ENCODE measurements at regions not wholly inside any gene's neighbourhood (a gene's known extent, or its start where the extent isn't known, plus 50 kb on each side); places are given as distances from the start of the nearest gene placed in this dataset.

DNA sequence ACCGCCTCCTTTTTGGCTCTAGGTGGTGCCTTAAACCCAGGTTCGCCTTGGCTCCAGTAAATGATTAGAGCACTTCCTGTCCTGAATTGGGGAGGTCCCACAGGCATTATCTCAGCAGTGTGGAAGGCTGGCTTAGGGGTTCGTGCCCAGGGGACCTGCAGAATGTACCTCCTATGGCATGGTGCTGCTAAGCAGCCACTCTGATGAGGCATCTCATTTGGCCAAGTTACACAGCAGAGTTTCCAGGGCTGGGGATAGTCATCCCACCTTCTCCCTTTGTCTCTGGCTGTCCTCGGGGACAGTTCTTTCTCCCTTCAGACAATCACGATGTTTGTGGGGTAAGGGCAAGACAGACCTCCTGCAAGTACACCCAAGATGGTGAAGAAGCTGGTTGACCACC, 371.2 kb downstream of the VPS13C start:
- ChIA-PET POLR2A (no interaction called here), CTCF (no interaction called here)
- H3K4me1 Mint-ChIP-seq, result no peaks in the 10 kb centered on the region
- H3K27me3 Mint-ChIP-seq, result peaks cover 13% of the 10 kb centered on the region
- H3K9me3 Mint-ChIP-seq (ENCODE audit: low read depth), result no peaks in the 10 kb centered on the region
- no peak overlapping the region for H3K27ac Mint-ChIP-seq
- ATAC-seq (no peak), DNase-seq (no peak)
- intact Hi-C loops (cut with DNase I, micrococcal nuclease), result no loop called here
- no peak overlapping the region for H3K4me3 Mint-ChIP-seq
- no peaks in the 10 kb centered on the region for H3K36me3 Mint-ChIP-seq (ENCODE audit: low read depth)

DNA sequence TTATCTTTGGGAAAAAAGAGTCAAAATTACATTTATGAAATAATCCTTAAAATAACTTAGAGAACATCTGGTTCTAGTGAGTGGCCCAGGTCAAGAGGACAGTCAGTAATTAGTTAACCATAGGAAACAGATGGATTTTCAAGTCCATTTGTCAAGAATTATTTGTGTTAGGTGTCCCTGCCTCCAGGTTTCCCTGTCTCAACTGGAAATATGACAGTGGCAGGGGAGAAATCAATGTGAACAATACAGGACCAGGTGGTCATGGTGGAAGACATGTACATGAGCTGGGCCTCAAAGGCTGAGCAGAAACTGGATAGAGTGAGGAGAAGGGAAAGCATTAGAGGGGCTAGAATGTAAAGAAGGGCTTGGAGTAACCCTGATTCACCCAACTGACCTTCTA, 372.6 kb downstream of the VPS13C start:
- Mint-ChIP-seq H3K4me1 (no peaks in the 10 kb centered on the region), H3K4me3 (no peak overlapping the region), H3K27ac (no peak overlapping the region), H3K36me3 (ENCODE audit: low read depth) (no peaks in the 10 kb centered on the region), H3K9me3 (ENCODE audit: low read depth) (no peaks in the 10 kb centered on the region), H3K27me3 (peaks cover 10% of the 10 kb centered on the region)
- ChIA-PET CTCF (no interaction called here), POLR2A (no interaction called here)
- no peak for DNase-seq
- ATAC-seq, result no peak
- intact Hi-C loops (cut with DNase I, micrococcal nuclease), result no loop called here

DNA sequence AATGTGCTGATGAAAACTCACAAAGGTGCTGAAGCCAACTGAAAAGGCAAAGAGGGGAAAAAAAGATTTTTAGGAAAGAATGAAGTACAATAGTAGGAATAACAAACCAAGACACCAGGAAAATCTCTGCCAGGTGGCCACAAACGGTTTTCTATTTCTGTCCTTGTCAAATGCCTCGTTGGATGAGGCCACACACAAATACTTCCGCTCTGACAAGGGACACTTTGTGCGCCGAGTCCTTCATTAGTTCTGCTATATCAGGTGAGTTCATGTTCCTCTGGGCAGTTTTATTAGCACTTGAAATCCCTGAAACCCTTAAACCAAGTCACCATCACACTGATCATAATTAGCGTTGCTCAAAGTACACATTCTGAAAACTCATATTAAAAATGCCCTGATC, 373.1 kb downstream of the VPS13C start:
- POLR2A ChIA-PET, result no interaction called here
- H3K4me3 Mint-ChIP-seq, result no peak overlapping the region
- intact Hi-C loops (cut with DNase I, micrococcal nuclease), result no loop called here
- H3K27me3 Mint-ChIP-seq, result peaks cover 6% of the 10 kb centered on the region
- CTCF ChIA-PET, result no interaction called here
- no peak for ATAC-seq
- no peak for DNase-seq
- H3K9me3 Mint-ChIP-seq (ENCODE audit: low read depth), result no peaks in the 10 kb centered on the region
- no peak overlapping the region for H3K27ac Mint-ChIP-seq
- no peaks in the 10 kb centered on the region for H3K36me3 Mint-ChIP-seq (ENCODE audit: low read depth)
- no peaks in the 10 kb centered on the region for H3K4me1 Mint-ChIP-seq

DNA sequence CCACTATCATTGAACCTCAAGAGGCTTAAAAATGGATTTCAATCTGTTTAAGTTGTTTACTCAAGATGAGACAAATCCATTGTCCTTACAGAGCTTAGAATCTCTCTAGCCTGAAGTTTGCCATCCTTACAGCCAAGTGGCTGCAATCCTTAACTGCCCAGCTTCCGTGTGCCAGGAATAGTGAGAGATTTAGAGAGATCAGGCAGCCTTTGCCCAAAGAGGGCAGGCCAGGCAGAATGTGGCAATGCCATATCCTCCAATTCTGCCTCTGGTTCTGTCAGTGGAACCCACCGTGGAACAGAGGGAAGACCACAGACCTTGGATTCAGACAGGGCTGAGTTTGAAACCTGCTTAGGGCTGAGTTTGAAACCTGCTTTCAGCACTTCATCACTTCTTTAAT, 374.3 kb downstream of the VPS13C start:
- Mint-ChIP-seq H3K4me3 (no peak overlapping the region), H3K4me1 (no peaks in the 10 kb centered on the region), H3K9me3 (ENCODE audit: low read depth) (no peaks in the 10 kb centered on the region), H3K27me3 (peaks cover 7% of the 10 kb centered on the region), H3K36me3 (ENCODE audit: low read depth) (no peaks in the 10 kb centered on the region), H3K27ac (no peak overlapping the region)
- intact Hi-C loops (cut with DNase I, micrococcal nuclease), result no loop called here
- CTCF ChIA-PET, result no interaction called here
- ATAC-seq, result no peak
- no peak for DNase-seq
- POLR2A ChIA-PET, result no interaction called here

DNA sequence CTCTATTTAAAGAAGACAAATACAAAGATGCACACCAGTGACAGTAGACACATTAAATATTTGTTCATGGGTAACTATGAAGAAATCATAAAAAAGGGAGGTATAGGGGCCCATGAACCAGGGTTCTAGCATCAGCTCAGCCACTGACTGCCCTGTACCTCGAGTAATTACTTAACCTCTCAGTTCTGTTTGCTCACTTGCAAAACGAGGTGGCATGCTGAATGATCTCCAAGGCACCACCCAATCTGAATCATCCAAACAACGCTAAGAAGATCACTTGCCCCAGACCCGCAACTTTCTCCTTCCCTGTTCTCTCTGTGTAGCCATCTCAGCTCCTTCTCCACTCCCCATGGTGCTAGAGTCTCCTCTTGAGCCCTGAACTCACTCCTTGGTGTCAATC, 374.7 kb downstream of the VPS13C start:
- ChIA-PET POLR2A (no interaction called here), CTCF (interaction anchor here (0.5 kb wide), 1 partner anchor 477 kb away, joined by 3 read pairs; no protein-coding TSS in a partner anchor)
- no peaks in the 10 kb centered on the region for H3K9me3 Mint-ChIP-seq (ENCODE audit: low read depth)
- H3K27ac Mint-ChIP-seq, result no peak overlapping the region
- no peak for DNase-seq
- peaks cover 8% of the 10 kb centered on the region for H3K27me3 Mint-ChIP-seq
- ATAC-seq, result no peak
- H3K36me3 Mint-ChIP-seq (ENCODE audit: low read depth), result no peaks in the 10 kb centered on the region
- intact Hi-C loops (cut with DNase I, micrococcal nuclease), result no loop called here
- no peaks in the 10 kb centered on the region for H3K4me1 Mint-ChIP-seq
- no peak overlapping the region for H3K4me3 Mint-ChIP-seq

DNA sequence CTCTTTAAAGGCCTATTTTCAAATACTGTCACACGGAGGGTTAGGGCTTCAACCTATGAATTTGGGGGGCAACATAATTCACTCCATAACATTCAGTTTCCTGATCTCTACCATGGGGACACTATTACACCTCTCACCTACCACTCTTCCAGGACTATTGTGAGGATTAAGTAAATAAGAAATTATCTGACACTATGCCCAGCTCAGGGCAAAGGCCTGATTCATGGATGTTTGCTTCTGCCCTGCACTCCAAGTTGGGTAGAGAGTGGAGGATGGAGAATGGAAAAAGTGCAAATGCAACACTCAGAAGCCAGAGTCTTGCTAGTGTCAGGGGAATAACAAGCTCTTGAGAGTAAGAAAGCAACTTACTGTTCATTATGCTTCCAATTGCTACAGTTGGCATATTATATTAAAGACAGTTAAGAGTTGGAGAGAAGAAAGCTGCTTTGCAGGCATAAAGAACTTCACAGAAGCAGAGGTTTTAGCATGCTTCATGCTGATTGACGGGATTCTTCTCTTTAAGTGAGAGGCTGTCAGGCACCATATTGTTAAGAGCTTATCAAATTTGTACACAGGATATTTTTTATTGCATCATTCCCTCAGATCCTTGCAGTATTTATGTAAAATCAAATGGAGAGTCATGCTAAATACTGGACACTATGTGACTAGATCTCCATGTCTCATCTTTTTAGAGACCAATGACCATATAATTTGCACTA, 375.3 kb downstream of the VPS13C start:
- ChIA-PET CTCF (interaction anchor here (0.5 kb wide), 1 partner anchor 476 kb away, joined by 3 read pairs; no protein-coding TSS in a partner anchor), POLR2A (no interaction called here)
- Mint-ChIP-seq H3K9me3 (ENCODE audit: low read depth) (no peaks in the 10 kb centered on the region), H3K4me3 (no peak overlapping the region), H3K27ac (no peak overlapping the region), H3K27me3 (peaks cover 8% of the 10 kb centered on the region), H3K4me1 (no peaks in the 10 kb centered on the region), H3K36me3 (ENCODE audit: low read depth) (no peaks in the 10 kb centered on the region)
- ATAC-seq (no peak), DNase-seq (no peak)
- intact Hi-C loops (cut with DNase I, micrococcal nuclease), result no loop called here

DNA sequence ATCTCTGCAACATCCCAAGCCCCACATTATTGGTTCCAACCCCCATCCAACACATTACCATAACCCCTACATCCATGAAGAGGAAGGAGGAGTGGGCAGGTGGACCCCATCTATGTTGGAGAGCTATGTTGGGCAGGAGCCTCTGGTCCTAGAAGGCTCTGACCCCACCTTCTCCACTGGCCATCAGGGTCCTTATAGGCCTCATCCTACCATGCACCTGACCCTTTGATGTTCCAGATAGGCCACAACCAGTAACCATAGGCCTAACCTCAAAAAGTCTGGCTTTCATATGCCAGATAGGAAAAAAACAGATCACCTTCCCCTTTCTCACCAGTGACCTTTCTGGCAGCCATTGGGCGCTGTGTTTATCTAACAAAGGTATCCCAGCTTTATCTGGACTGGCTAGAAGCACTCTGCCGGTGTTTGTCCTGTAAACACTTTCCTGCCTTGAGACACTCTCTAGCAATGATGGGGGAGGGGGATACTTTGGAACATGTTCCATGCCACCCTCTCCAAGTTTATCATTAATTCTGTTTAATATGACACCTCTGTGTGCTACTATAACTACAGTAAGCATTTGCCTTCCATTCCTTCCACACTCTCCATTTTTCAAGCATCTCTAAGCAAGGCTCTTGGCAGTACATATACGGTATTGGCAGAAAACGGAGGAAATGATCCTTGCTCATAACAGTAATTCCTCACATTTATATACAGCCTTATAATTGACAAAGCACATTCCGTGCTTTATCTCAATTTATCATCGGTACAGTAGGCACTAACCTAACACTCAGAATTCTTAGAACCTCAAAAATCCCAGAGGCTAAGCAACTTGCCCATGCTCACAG, 377.1 kb downstream of the VPS13C start:
- no peak for ATAC-seq
- Mint-ChIP-seq H3K9me3 (ENCODE audit: low read depth) (no peaks in the 10 kb centered on the region), H3K4me3 (no peak overlapping the region), H3K4me1 (no peaks in the 10 kb centered on the region), H3K36me3 (ENCODE audit: low read depth) (no peaks in the 10 kb centered on the region), H3K27me3 (peaks cover 10% of the 10 kb centered on the region), H3K27ac (no peak overlapping the region)
- intact Hi-C loops (cut with DNase I, micrococcal nuclease), result no loop called here
- POLR2A ChIA-PET, result no interaction called here
- no peak for DNase-seq
- CTCF ChIA-PET, result no interaction called here

DNA sequence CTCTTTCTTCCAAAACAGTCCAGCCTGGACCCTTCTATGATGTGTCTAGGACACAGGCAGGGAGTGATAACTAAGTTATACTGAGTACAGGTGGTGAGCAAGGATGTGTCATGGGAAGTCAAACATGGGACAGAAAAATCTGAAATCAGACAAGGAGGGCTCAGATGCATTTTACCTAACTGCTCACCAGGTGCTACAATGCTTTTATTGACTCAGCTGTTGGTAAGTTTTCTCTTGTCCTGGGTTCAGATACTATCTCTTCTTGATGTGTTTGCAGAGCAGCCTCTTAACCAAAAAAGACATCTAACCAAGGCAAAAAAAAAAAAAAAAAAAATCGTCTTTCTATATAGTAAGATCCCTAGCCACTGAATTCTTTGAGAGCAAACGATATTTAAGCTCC, 378.6 kb downstream of the VPS13C start:
- H3K36me3 Mint-ChIP-seq (ENCODE audit: low read depth), result no peaks in the 10 kb centered on the region
- H3K27me3 Mint-ChIP-seq, result peaks cover 13% of the 10 kb centered on the region
- H3K9me3 Mint-ChIP-seq (ENCODE audit: low read depth), result no peaks in the 10 kb centered on the region
- POLR2A ChIA-PET, result no interaction called here
- ATAC-seq (no peak), DNase-seq (no peak)
- no peaks in the 10 kb centered on the region for H3K4me1 Mint-ChIP-seq
- intact Hi-C loops (cut with DNase I, micrococcal nuclease), result no loop called here
- H3K4me3 Mint-ChIP-seq, result no peak overlapping the region
- H3K27ac Mint-ChIP-seq, result no peak overlapping the region
- CTCF ChIA-PET, result no interaction called here

DNA sequence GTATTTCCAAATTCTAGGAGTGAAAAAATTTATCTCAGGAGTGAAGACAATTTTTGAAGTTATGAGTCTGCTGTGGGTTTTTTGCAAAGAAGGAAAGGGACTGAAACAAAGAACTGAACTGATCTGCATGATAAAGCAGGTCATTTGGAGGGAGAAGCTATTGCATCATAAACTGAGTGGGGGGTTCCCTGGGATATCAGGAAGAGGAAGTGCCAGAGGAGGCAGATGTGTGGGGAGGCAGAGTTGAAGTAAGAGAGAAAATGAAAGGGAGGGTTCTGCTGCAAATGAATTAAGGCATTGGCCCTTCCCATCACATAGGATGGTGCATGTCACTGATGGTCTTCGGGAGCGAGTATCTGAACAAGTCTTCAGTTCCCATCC, 379.2 kb downstream of the VPS13C start:
- ATAC-seq (no peak), DNase-seq (no peak)
- no peak overlapping the region for H3K27ac Mint-ChIP-seq
- CTCF ChIA-PET, result no interaction called here
- no peaks in the 10 kb centered on the region for H3K36me3 Mint-ChIP-seq (ENCODE audit: low read depth)
- POLR2A ChIA-PET, result no interaction called here
- peaks cover 13% of the 10 kb centered on the region for H3K27me3 Mint-ChIP-seq
- H3K4me1 Mint-ChIP-seq, result no peaks in the 10 kb centered on the region
- H3K9me3 Mint-ChIP-seq (ENCODE audit: low read depth), result no peaks in the 10 kb centered on the region
- H3K4me3 Mint-ChIP-seq, result no peak overlapping the region
- intact Hi-C loops (cut with DNase I, micrococcal nuclease), result no loop called here

DNA sequence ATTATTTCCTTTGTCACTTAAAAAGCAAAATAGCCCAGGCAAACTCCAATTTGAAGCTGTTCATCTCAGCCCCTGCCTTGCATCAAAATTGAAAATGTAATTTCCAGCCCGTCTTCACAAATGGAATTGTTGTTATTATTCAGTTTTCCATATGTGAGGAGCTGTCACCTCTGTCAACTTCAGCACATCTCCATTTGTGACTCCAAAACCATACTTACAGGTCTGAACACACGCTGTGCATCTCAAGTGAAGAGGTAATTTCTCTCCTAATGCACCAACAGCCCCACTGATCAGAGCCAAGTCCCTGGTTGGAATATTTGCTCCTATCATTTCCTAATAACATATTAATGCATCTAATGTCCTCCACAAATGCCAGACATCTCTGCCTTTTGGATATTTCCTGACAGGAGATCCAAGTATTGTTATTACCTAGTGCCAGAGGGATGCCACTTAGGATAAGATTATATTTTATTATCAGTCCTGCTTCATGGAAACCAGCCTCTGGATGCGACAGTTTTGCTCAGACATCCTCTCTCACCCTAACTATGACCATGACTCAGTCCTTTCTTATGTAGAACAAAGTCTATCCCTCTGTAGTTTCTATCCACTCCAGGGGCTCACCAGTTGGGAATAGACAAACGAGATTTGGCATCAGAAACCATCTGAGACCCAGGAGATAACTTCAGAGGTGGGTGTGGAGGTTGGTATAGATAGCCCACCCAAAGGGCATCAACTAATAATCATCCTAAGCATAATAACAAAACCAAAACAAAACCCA, 379.8 kb downstream of the VPS13C start:
- Mint-ChIP-seq H3K9me3 (ENCODE audit: low read depth) (no peaks in the 10 kb centered on the region), H3K27me3 (peaks cover 13% of the 10 kb centered on the region), H3K4me3 (no peak overlapping the region), H3K36me3 (ENCODE audit: low read depth) (no peaks in the 10 kb centered on the region), H3K4me1 (no peaks in the 10 kb centered on the region), H3K27ac (no peak overlapping the region)
- intact Hi-C loops (cut with DNase I, micrococcal nuclease), result no loop called here
- ChIA-PET POLR2A (no interaction called here), CTCF (no interaction called here)
- no peak for ATAC-seq
- DNase-seq, result no peak

DNA sequence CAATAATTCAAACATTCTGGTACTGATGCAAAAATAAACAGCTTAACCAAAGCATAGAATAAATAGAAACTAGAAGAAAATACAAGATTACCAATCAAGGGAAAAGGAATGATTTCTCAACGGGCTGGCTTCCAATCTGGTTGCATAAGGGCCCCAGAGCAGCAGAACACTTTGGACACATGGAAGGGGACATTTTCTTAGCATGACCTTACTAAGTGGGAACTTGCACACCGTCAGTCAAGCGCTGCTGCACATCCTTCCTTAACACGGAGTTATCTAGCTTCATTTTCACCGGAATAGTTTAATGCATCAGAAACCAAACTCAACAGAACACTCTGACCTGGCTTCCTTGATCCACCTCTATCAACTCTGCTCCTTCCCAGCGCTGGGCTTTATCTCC, 388.5 kb downstream of the VPS13C start:
- CTCF ChIA-PET, result no interaction called here
- H3K9me3 Mint-ChIP-seq (ENCODE audit: low read depth), result no peaks in the 10 kb centered on the region
- intact Hi-C loops (cut with DNase I, micrococcal nuclease), result no loop called here
- no peak overlapping the region for H3K4me3 Mint-ChIP-seq
- POLR2A ChIA-PET, result no interaction called here
- H3K27me3 Mint-ChIP-seq, result peaks cover 12% of the 10 kb centered on the region
- no peak overlapping the region for H3K27ac Mint-ChIP-seq
- H3K36me3 Mint-ChIP-seq (ENCODE audit: low read depth), result no peaks in the 10 kb centered on the region
- DNase-seq (no peak), ATAC-seq (no peak)
- H3K4me1 Mint-ChIP-seq, result no peaks in the 10 kb centered on the region

DNA sequence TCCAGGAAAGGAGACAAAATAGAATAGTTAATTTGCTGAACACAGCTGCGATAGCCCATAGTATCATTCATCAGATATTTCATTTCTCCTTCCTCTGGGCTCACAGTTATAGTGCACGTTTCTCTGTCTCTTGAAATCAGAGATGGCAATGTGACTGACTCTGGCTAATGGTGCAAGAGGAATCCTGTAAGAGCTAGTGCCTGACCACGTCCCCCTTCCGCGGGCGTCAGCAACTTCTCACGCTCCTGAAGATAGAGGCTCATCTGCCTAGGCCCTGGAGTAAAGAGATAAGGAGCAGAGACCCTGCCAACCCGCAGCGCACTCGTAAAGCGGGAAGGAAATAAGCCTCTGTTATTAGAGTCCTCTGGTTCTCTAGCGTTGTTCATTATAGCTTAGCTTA, 391.8 kb downstream of the VPS13C start:
- no peak for DNase-seq
- CTCF ChIA-PET, result no interaction called here
- Mint-ChIP-seq H3K36me3 (ENCODE audit: low read depth) (no peaks in the 10 kb centered on the region), H3K27ac (no peak overlapping the region), H3K4me3 (no peak overlapping the region), H3K27me3 (peaks cover 17% of the 10 kb centered on the region), H3K9me3 (ENCODE audit: low read depth) (no peaks in the 10 kb centered on the region), H3K4me1 (no peaks in the 10 kb centered on the region)
- intact Hi-C loops (cut with DNase I, micrococcal nuclease), result no loop called here
- POLR2A ChIA-PET, result no interaction called here
- no peak for ATAC-seq

Data from activated CD4-positive, alpha-beta T cell treated with anti-CD3 and anti-CD28 coated beads for 36 hours (primary cell).